Thyroid gland (tissue), 4 donors: ENCODE measurements at regions not wholly inside any gene's neighbourhood (a gene's known extent, or its start where the extent isn't known, plus 50 kb on each side); places are given as distances from the start of the nearest gene placed in this dataset.

Source experiments
- POLR2A ChIP-seq, 2 donors: fragments of 450-650 bp; IDR thresholded peaks; one replicate each; pipeline ENCODE4 v1.6.1; 2017; ENCODE audit warnings: antibody characterized with exemption in 2 of 2, mild to moderate bottlenecking in 2 of 2, moderate library complexity in 1 of 2
- TF ChIP-seq, protein P1 (sequence below), 6 experiments: fragments of 200-600 bp in 3 of 6; fragments of 450-650 bp in 3 of 6; sonication (generic) in 3 of 6; IDR thresholded peaks; one replicate each; pipeline ENCODE4 v1.5.1; 2016 to 2019; ENCODE audit warnings: antibody characterized with exemption in 6 of 6, mild to moderate bottlenecking in 2 of 6, inconsistent platforms in 1 of 6, moderate library complexity in 1 of 6

DNA sequence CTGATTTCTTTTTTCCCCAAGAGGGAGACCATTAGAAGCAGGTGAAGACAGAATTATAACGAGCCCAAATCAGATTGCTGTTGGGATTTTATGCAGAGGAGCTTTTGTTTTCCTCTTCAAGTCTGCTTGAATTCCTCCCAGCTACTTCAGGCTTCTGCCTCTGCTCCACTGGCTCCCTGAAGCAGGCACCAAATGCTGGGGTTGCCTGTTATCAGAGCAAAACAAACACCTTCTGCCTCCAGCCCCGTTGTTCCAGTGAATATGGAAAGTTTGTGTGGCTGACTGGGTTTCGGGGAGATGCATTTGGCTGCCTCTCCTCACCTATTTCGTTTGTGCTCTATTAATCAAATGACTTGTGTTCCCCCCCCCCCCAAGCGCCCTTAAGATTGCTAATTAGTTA, 209.2 kb downstream of the URB2 start:
- no peak for TF ChIP-seq POLR2A (IDR thresholded peaks at IDR 0.05)
- TF ChIP-seq, protein P1, sequence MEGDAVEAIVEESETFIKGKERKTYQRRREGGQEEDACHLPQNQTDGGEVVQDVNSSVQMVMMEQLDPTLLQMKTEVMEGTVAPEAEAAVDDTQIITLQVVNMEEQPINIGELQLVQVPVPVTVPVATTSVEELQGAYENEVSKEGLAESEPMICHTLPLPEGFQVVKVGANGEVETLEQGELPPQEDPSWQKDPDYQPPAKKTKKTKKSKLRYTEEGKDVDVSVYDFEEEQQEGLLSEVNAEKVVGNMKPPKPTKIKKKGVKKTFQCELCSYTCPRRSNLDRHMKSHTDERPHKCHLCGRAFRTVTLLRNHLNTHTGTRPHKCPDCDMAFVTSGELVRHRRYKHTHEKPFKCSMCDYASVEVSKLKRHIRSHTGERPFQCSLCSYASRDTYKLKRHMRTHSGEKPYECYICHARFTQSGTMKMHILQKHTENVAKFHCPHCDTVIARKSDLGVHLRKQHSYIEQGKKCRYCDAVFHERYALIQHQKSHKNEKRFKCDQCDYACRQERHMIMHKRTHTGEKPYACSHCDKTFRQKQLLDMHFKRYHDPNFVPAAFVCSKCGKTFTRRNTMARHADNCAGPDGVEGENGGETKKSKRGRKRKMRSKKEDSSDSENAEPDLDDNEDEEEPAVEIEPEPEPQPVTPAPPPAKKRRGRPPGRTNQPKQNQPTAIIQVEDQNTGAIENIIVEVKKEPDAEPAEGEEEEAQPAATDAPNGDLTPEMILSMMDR (IDR thresholded peaks at IDR 0.05): no peak
